GM18909 (cell line): ENCODE measurements at regions not wholly inside any gene's neighbourhood (a gene's known extent, or its start where the extent isn't known, plus 50 kb on each side); places are given as distances from the start of the nearest gene placed in this dataset.
"Not testable (repeated sequence)": the region's sequence is repeated elsewhere in the genome, so short reads cannot be mapped to it uniquely, and the experiment has no call there.

Experiments used
- ATAC-seq: cut with Tn5 transposase; IDR thresholded peaks from one replicate; pipeline ENCODE4 v1.9.1; 2021; ENCODE audit warnings: mild to moderate bottlenecking; ENCODE audit not compliant: unreplicated experiment, poor library complexity

GRCh38 chr5:174559566-174560090, 164.8 kb upstream of the MSX2 start:
- no peak for ATAC-seq

- no peak for ATAC-seq
These were observed 163.5 kb upstream of the MSX2 start for GRCh38 chr5:174560861-174561260.

GRCh38 chr5:174563040-174563439, 161.3 kb upstream of the MSX2 start:
- not testable (repeated sequence) for ATAC-seq

GRCh38 chr5:174563899-174564298, 160.5 kb upstream of the MSX2 start:
- no peak for ATAC-seq

GRCh38 chr5:174567506-174568141, 156.8 kb upstream of the MSX2 start:
- no peak for ATAC-seq

- ATAC-seq: no peak
These were observed 153.7 kb upstream of the MSX2 start for GRCh38 chr5:174570662-174571061.

- no peak for ATAC-seq
These were observed 152.6 kb upstream of the MSX2 start for GRCh38 chr5:174571662-174572397.

GRCh38 chr5:174572591-174572990, 151.8 kb upstream of the MSX2 start:
- no peak for ATAC-seq

GRCh38 chr5:174573221-174573994, 151.0 kb upstream of the MSX2 start:
- no peak for ATAC-seq

- ATAC-seq: no peak
These were observed 149.3 kb upstream of the MSX2 start for GRCh38 chr5:174575043-174575442.

GRCh38 chr5:174576042-174576441, 148.3 kb upstream of the MSX2 start:
- no peak for ATAC-seq

- ATAC-seq: no peak
These were observed 142.9 kb upstream of the MSX2 start for GRCh38 chr5:174581479-174581878.

GRCh38 chr5:174581894-174582293, 142.5 kb upstream of the MSX2 start:
- ATAC-seq: no peak

- no peak for ATAC-seq
These were observed 141.3 kb upstream of the MSX2 start for GRCh38 chr5:174583071-174583470.

GRCh38 chr5:174585472-174585871, 138.9 kb upstream of the MSX2 start:
- no peak for ATAC-seq

- ATAC-seq: not testable (repeated sequence)
These were observed 138.2 kb upstream of the MSX2 start for GRCh38 chr5:174586163-174586562.

- no peak for ATAC-seq
These were observed 135.4 kb upstream of the MSX2 start for GRCh38 chr5:174589011-174589410.

GRCh38 chr5:174589599-174589998, 134.8 kb upstream of the MSX2 start:
- ATAC-seq: no peak

- ATAC-seq: no peak
These were observed 133.6 kb upstream of the MSX2 start for GRCh38 chr5:174590820-174591219.

GRCh38 chr5:174596429-174596828, 128.0 kb upstream of the MSX2 start:
- no peak for ATAC-seq

- ATAC-seq: no peak
These were observed 124.4 kb upstream of the MSX2 start for GRCh38 chr5:174599992-174600391.
